Activated CD8-positive, alpha-beta memory T cell treated with anti-CD3 and anti-CD28 coated beads, Interleukin-2, amount 10 ng/mL, durations not matched to agents 7 days and 5 days (primary cell): ENCODE measurements at regions not wholly inside any gene's neighbourhood (a gene's known extent, or its start where the extent isn't known, plus 50 kb on each side); places are given as distances from the start of the nearest gene placed in this dataset.
"Not testable (repeated sequence)": the region's sequence is repeated elsewhere in the genome, so short reads cannot be mapped to it uniquely, and the experiment has no call there.

Experiments used
- ATAC-seq: fragments of 150-1000 bp; cut with Tn5 transposase; one replicate; pipeline ENCODE4 v1.10.0; 2021; ENCODE audit warnings: moderate library complexity
- CTCF ChIA-PET: fragments of 350-600 bp; sonication (Branson Sonifier 250); formaldehyde crosslinking; loops from one replicate; lab custom pipeline; 2021; ENCODE audit warnings: antibody characterized with exemption; lab: Charles Lee
- DNase-seq: peaks from one replicate; pipeline ENCODE4 v3.0.0-alpha.2; 2020
- H3K27ac Mint-ChIP-seq: one replicate; pipeline ENCODE4 v1.8.0; 2021; ENCODE audit warnings: mild to moderate bottlenecking, mixed read lengths
- H3K27me3 Mint-ChIP-seq: one replicate; pipeline ENCODE4 v1.8.0; 2021; ENCODE audit warnings: mixed read lengths
- H3K36me3 Mint-ChIP-seq: one replicate; pipeline ENCODE4 v1.8.0; 2021; ENCODE audit warnings: mild to moderate bottlenecking, mixed read lengths
- H3K4me1 Mint-ChIP-seq: one replicate; pipeline ENCODE4 v1.8.0; 2021; ENCODE audit warnings: mixed read lengths
- H3K4me3 Mint-ChIP-seq: one replicate; pipeline ENCODE4 v1.8.0; 2021; ENCODE audit warnings: mild to moderate bottlenecking, moderate library complexity, mixed read lengths
- H3K9me3 Mint-ChIP-seq: one replicate; pipeline ENCODE4 v1.8.0; 2022; ENCODE audit warnings: low read depth, mixed read lengths

- no peak overlapping the region for H3K4me3 Mint-ChIP-seq
- H3K36me3 Mint-ChIP-seq, result no peaks in the 10 kb centered on the region
- DNase-seq, result no peak
- H3K27ac Mint-ChIP-seq, result no peak overlapping the region
- no peaks in the 10 kb centered on the region for H3K9me3 Mint-ChIP-seq
- H3K4me1 Mint-ChIP-seq, result no peaks in the 10 kb centered on the region
- CTCF ChIA-PET, result no interaction called here
- no peak for ATAC-seq
- H3K27me3 Mint-ChIP-seq, result no peaks in the 10 kb centered on the region
Measured at GRCh38 chrX:124769166-124769565, 422.8 kb downstream of the SH2D1A start.

GRCh38 chrX:124771292-124771691 is 424.9 kb downstream of the SH2D1A start:
- Mint-ChIP-seq H3K4me1 (no peaks in the 10 kb centered on the region), H3K27ac (no peak overlapping the region), H3K4me3 (no peak overlapping the region), H3K36me3 (no peaks in the 10 kb centered on the region), H3K27me3 (no peaks in the 10 kb centered on the region), H3K9me3 (no peaks in the 10 kb centered on the region)
- ATAC-seq, result no peak
- DNase-seq, result no peak
- CTCF ChIA-PET, result no interaction called here

GRCh38 chrX:124788253-124788652 is 441.9 kb downstream of the SH2D1A start:
- H3K4me3 Mint-ChIP-seq, DNase-seq, H3K27ac Mint-ChIP-seq, H3K27me3 Mint-ChIP-seq, H3K36me3 Mint-ChIP-seq, ATAC-seq, CTCF ChIA-PET, H3K4me1 Mint-ChIP-seq, H3K9me3 Mint-ChIP-seq: not testable (repeated sequence)

GRCh38 chrX:124789874-124790273 is 443.5 kb downstream of the SH2D1A start:
- DNase-seq, H3K4me3 Mint-ChIP-seq, H3K9me3 Mint-ChIP-seq, H3K27me3 Mint-ChIP-seq, ATAC-seq, H3K36me3 Mint-ChIP-seq, H3K27ac Mint-ChIP-seq, CTCF ChIA-PET, H3K4me1 Mint-ChIP-seq: not testable (repeated sequence)

GRCh38 chrX:124791492-124792095 is 445.2 kb downstream of the SH2D1A start:
- Mint-ChIP-seq H3K4me3 (no peak overlapping the region), H3K27me3 (no peaks in the 10 kb centered on the region), H3K4me1 (no peaks in the 10 kb centered on the region), H3K36me3 (no peaks in the 10 kb centered on the region), H3K9me3 (peaks cover 2% of the 10 kb centered on the region), H3K27ac (no peak overlapping the region)
- CTCF ChIA-PET, result no interaction called here
- ATAC-seq, result no peak
- no peak for DNase-seq

GRCh38 chrX:124796989-124797388 is 450.6 kb downstream of the SH2D1A start:
- no peak for ATAC-seq
- CTCF ChIA-PET, result no interaction called here
- H3K9me3 Mint-ChIP-seq, result peaks cover 2% of the 10 kb centered on the region

GRCh38 chrX:124804962-124805361 is 458.6 kb downstream of the SH2D1A start:
- ATAC-seq, result no peak
- no peak overlapping the region for H3K27ac Mint-ChIP-seq
- no peak overlapping the region for H3K4me3 Mint-ChIP-seq
- DNase-seq, result no peak
- H3K27me3 Mint-ChIP-seq, result no peaks in the 10 kb centered on the region
- no peaks in the 10 kb centered on the region for H3K4me1 Mint-ChIP-seq
- no peaks in the 10 kb centered on the region for H3K36me3 Mint-ChIP-seq
- peaks cover 7% of the 10 kb centered on the region for H3K9me3 Mint-ChIP-seq
- CTCF ChIA-PET, result no interaction called here

More at GRCh38 chrX:124796989-124797388, 450.6 kb downstream of the SH2D1A start:
- H3K27me3 Mint-ChIP-seq, result no peaks in the 10 kb centered on the region
- H3K36me3 Mint-ChIP-seq, result no peaks in the 10 kb centered on the region
- H3K27ac Mint-ChIP-seq, result no peak overlapping the region
- no peaks in the 10 kb centered on the region for H3K4me1 Mint-ChIP-seq
- H3K4me3 Mint-ChIP-seq, result no peak overlapping the region
- DNase-seq, result no peak

- ATAC-seq, result no peak
- CTCF ChIA-PET, result no interaction called here
- Mint-ChIP-seq H3K4me1 (no peaks in the 10 kb centered on the region), H3K27ac (no peak overlapping the region), H3K4me3 (no peak overlapping the region), H3K27me3 (no peaks in the 10 kb centered on the region), H3K9me3 (peaks cover 6% of the 10 kb centered on the region), H3K36me3 (no peaks in the 10 kb centered on the region)
- DNase-seq, result no peak
Measured at GRCh38 chrX:124805486-124805885, 459.1 kb downstream of the SH2D1A start.

GRCh38 chrX:124814106-124814505 is 467.7 kb downstream of the SH2D1A start:
- H3K27ac Mint-ChIP-seq, result no peak overlapping the region
- DNase-seq, result no peak
- H3K4me3 Mint-ChIP-seq, result no peak overlapping the region
- CTCF ChIA-PET, result no interaction called here
- H3K36me3 Mint-ChIP-seq, result no peaks in the 10 kb centered on the region
- ATAC-seq, result no peak
- no peaks in the 10 kb centered on the region for H3K9me3 Mint-ChIP-seq
- H3K4me1 Mint-ChIP-seq, result no peaks in the 10 kb centered on the region
- H3K27me3 Mint-ChIP-seq, result no peaks in the 10 kb centered on the region

- no peak for ATAC-seq
- H3K27me3 Mint-ChIP-seq, result no peaks in the 10 kb centered on the region
- H3K9me3 Mint-ChIP-seq, result no peaks in the 10 kb centered on the region
- no peaks in the 10 kb centered on the region for H3K4me1 Mint-ChIP-seq
- CTCF ChIA-PET, result no interaction called here
- H3K36me3 Mint-ChIP-seq, result no peaks in the 10 kb centered on the region
- no peak for DNase-seq
- H3K27ac Mint-ChIP-seq, result no peak overlapping the region
- H3K4me3 Mint-ChIP-seq, result no peak overlapping the region
Measured at GRCh38 chrX:124818033-124818432, 471.7 kb downstream of the SH2D1A start.

- H3K9me3 Mint-ChIP-seq, result no peaks in the 10 kb centered on the region
- ATAC-seq (no peak), DNase-seq (no peak)
- no peak overlapping the region for H3K27ac Mint-ChIP-seq
- no peaks in the 10 kb centered on the region for H3K36me3 Mint-ChIP-seq
- CTCF ChIA-PET, result no interaction called here
- H3K4me3 Mint-ChIP-seq, result no peak overlapping the region
- H3K27me3 Mint-ChIP-seq, result no peaks in the 10 kb centered on the region
- H3K4me1 Mint-ChIP-seq, result no peaks in the 10 kb centered on the region
Measured at GRCh38 chrX:124818764-124819163, 472.4 kb downstream of the SH2D1A start.

- H3K9me3 Mint-ChIP-seq, result no peaks in the 10 kb centered on the region
Measured at GRCh38 chrX:124820738-124821137, 474.4 kb downstream of the SH2D1A start.

GRCh38 chrX:124827258-124827845 is 481.0 kb downstream of the SH2D1A start:
- Mint-ChIP-seq H3K36me3 (no peaks in the 10 kb centered on the region), H3K4me1 (peaks cover 8% of the 10 kb centered on the region), H3K27me3 (no peaks in the 10 kb centered on the region), H3K4me3 (no peak overlapping the region), H3K27ac (no peak overlapping the region), H3K9me3 (no peaks in the 10 kb centered on the region)
- ATAC-seq (no peak), DNase-seq (no peak)
- CTCF ChIA-PET, result no interaction called here

More at GRCh38 chrX:124820738-124821137, 474.4 kb downstream of the SH2D1A start:
- DNase-seq, result no peak
- H3K27me3 Mint-ChIP-seq, result no peaks in the 10 kb centered on the region
- no peak for ATAC-seq
- no peaks in the 10 kb centered on the region for H3K4me1 Mint-ChIP-seq
- no peak overlapping the region for H3K4me3 Mint-ChIP-seq
- CTCF ChIA-PET, result no interaction called here
- H3K27ac Mint-ChIP-seq, result no peak overlapping the region
- no peaks in the 10 kb centered on the region for H3K36me3 Mint-ChIP-seq

GRCh38 chrX:124829930-124830329 is 483.6 kb downstream of the SH2D1A start:
- H3K4me3 Mint-ChIP-seq, result no peak overlapping the region
- ATAC-seq (no peak), DNase-seq (no peak)
- no peaks in the 10 kb centered on the region for H3K27me3 Mint-ChIP-seq
- no peaks in the 10 kb centered on the region for H3K9me3 Mint-ChIP-seq
- no peak overlapping the region for H3K27ac Mint-ChIP-seq
- peaks cover 8% of the 10 kb centered on the region for H3K4me1 Mint-ChIP-seq
- CTCF ChIA-PET, result no interaction called here
- H3K36me3 Mint-ChIP-seq, result no peaks in the 10 kb centered on the region
